HG02938 (cell line): ENCODE measurements at regions not wholly inside any gene's neighbourhood (a gene's known extent, or its start where the extent isn't known, plus 50 kb on each side); places are given as distances from the start of the nearest gene placed in this dataset.

Experiments used
- ATAC-seq: cut with Tn5 transposase; IDR thresholded peaks from one replicate; pipeline ENCODE4 v1.9.1; 2021; ENCODE audit warnings: mild to moderate bottlenecking, moderate library complexity; ENCODE audit not compliant: unreplicated experiment

GRCh38 chr15:38878926-38879325, 314.3 kb upstream of the RASGRP1 start:
- ATAC-seq = no peak

- ATAC-seq = no peak
Measured at GRCh38 chr15:38879909-38880471, 315.4 kb upstream of the RASGRP1 start.

GRCh38 chr15:38882221-38882620, 317.6 kb upstream of the RASGRP1 start:
- ATAC-seq = no peak

GRCh38 chr15:38883987-38884386, 319.4 kb upstream of the RASGRP1 start:
- no peak for ATAC-seq

- ATAC-seq = no peak
Measured at GRCh38 chr15:38885001-38885400, 320.4 kb upstream of the RASGRP1 start.

- ATAC-seq = no peak
Measured at GRCh38 chr15:38885471-38885952, 320.9 kb upstream of the RASGRP1 start.

- no peak for ATAC-seq
Measured at GRCh38 chr15:38886315-38887163, 321.9 kb upstream of the RASGRP1 start.

GRCh38 chr15:38888701-38889221, 324.1 kb upstream of the RASGRP1 start:
- no peak for ATAC-seq

GRCh38 chr15:38890194-38890593, 325.6 kb upstream of the RASGRP1 start:
- ATAC-seq = no peak

- ATAC-seq = no peak
Measured at GRCh38 chr15:38893925-38894242, 329.3 kb upstream of the RASGRP1 start.

- no peak for ATAC-seq
Measured at GRCh38 chr15:38894243-38894948, 329.8 kb upstream of the RASGRP1 start.

- ATAC-seq = no peak
Measured at GRCh38 chr15:38895326-38896255, 331.0 kb upstream of the RASGRP1 start.

- no peak for ATAC-seq
Measured at GRCh38 chr15:38896647-38897046, 332.0 kb upstream of the RASGRP1 start.

- no peak for ATAC-seq
Measured at GRCh38 chr15:38897551-38897950, 332.9 kb upstream of the RASGRP1 start.

- no peak for ATAC-seq
Measured at GRCh38 chr15:38898236-38898635, 333.6 kb upstream of the RASGRP1 start.

- ATAC-seq = no peak
Measured at GRCh38 chr15:38899300-38899699, 334.7 kb upstream of the RASGRP1 start.

- no peak for ATAC-seq
Measured at GRCh38 chr15:38904298-38904697, 339.7 kb upstream of the RASGRP1 start.

- no peak for ATAC-seq
Measured at GRCh38 chr15:38905632-38906031, 341.0 kb upstream of the RASGRP1 start.

- no peak for ATAC-seq
Measured at GRCh38 chr15:38920966-38921365, 356.4 kb upstream of the RASGRP1 start.

- no peak for ATAC-seq
Measured at GRCh38 chr15:38921471-38921870, 356.9 kb upstream of the RASGRP1 start.

GRCh38 chr15:38928431-38928830, 363.8 kb upstream of the RASGRP1 start:
- no peak for ATAC-seq
